GM12878 (cell line): ENCODE measurements at regions not wholly inside any gene's neighbourhood (a gene's known extent, or its start where the extent isn't known, plus 50 kb on each side); places are given as distances from the start of the nearest gene placed in this dataset.

Source experiments
- ATAC-seq: fragments of 200-7000 bp; cut with Tn5 transposase; 3 replicates; pipeline ENCODE4 v1.9.1; 2020; ENCODE audit warnings: mild to moderate bottlenecking, moderate library complexity
- BruUV-seq: library from RNA; stranded (reverse); fragments of 400-500 nt; replicated peaks from 2 replicates; lab custom pipeline; 2021; lab: Mats Ljungman, UMichigan
- CTCF ChIA-PET: fragments of 300-600 bp; sonication (Branson Sonifier 250); formaldehyde crosslinking; extraction: SDS; loops from one replicate; lab custom pipeline; 2021; ENCODE audit warnings: inconsistent platforms; lab: Yijun Ruan, JAX
- POLR2A ChIA-PET: fragments of 350-600 bp; formaldehyde crosslinking; extraction: SDS; loops from one replicate; lab custom pipeline; 2021; ENCODE audit warnings: inconsistent platforms; lab: Charles Lee
- RAD21 ChIA-PET: fragments of 300-600 bp; sonication (Branson Sonifier 250); formaldehyde crosslinking; loops from one replicate; lab custom pipeline; 2023; ENCODE audit warnings: antibody characterized with exemption; ENCODE audit not compliant: unreplicated experiment; lab: Charles Lee
- SMC1A ChIA-PET: fragments of 300-600 bp; sonication (Branson Sonifier 250); formaldehyde crosslinking; loops from one replicate; lab custom pipeline; 2023; ENCODE audit not compliant: unreplicated experiment, uncharacterized antibody; lab: Charles Lee
- DNase-seq: peaks from one replicate; pipeline ENCODE4 v3.0.0-alpha.2; 2011; ENCODE audit warnings: low read depth, low spot score
- FAIRE-seq: peaks from 3 replicates; lab custom pipeline; 2011; peaks lifted over from hg19 to GRCh38; lab: Jason Lieb, UNC
- H2AFZ ChIP-seq: 2 replicates; pipeline ENCODE4 v1.6.0; 2011; ENCODE audit warnings: low read depth, low read length, control low read depth; ENCODE audit not compliant: control insufficient read depth
- H3K27ac ChIP-seq: 2 replicates; pipeline ENCODE4 v1.5.1; 2011; ENCODE audit warnings: control low read depth; ENCODE audit not compliant: control insufficient read depth, insufficient read depth
- H3K27me3 ChIP-seq, 2 experiments: replicated peaks in 1 of 2; 2 replicates each; pipeline versions ENCODE4 v1.6.0 to v1.6.1; 2011; ENCODE audit warnings: low read length in 1 of 2; ENCODE audit not compliant: control insufficient read depth in 2 of 2, insufficient read depth in 2 of 2
- H3K36me3 ChIP-seq, 2 experiments: 2 replicates each; pipeline ENCODE4 v1.5.1; 2011; ENCODE audit warnings: low read length in 1 of 2; ENCODE audit not compliant: control insufficient read depth in 2 of 2, insufficient read depth in 2 of 2
- H3K4me1 ChIP-seq: 2 replicates; pipeline ENCODE4 v1.6.1; 2011; ENCODE audit warnings: mild to moderate bottlenecking, low read length, moderate library complexity, mixed read lengths; ENCODE audit not compliant: control insufficient read depth, insufficient read depth
- H3K4me2 ChIP-seq: 2 replicates; pipeline ENCODE4 v1.6.0; 2011; ENCODE audit warnings: control low read depth; ENCODE audit not compliant: control insufficient read depth, insufficient read depth
- H3K4me3 ChIP-seq: fragments of 200-600 bp; sonication (generic); 2 replicates; pipeline ENCODE4 v1.5.1; 2016
- H3K79me2 ChIP-seq: 2 replicates; pipeline ENCODE4 v1.6.0; 2011; ENCODE audit warnings: low read length; ENCODE audit not compliant: control insufficient read depth, insufficient read depth
- H3K9ac ChIP-seq: 2 replicates; pipeline ENCODE4 v1.8.0; 2011; ENCODE audit warnings: low read length, control low read depth, mixed read lengths; ENCODE audit not compliant: control insufficient read depth, insufficient read depth
- H3K9me3 ChIP-seq: replicated peaks from 3 replicates; pipeline ENCODE4 v1.5.1; 2011; ENCODE audit warnings: mild to moderate bottlenecking, low read length; ENCODE audit not compliant: control insufficient read depth, insufficient read depth
- H4K20me1 ChIP-seq: 2 replicates; pipeline ENCODE4 v1.6.0; 2011; ENCODE audit not compliant: control insufficient read depth, insufficient read depth
- CBFB ChIP-seq: IDR thresholded peaks from 2 replicates; pipeline ENCODE4 v1.6.1; 2016; ENCODE audit warnings: antibody characterized with exemption, low read depth
- LARP7 ChIP-seq: fragments of 450-650 bp; IDR thresholded peaks from 2 replicates; pipeline ENCODE4 v1.6.1; 2017; ENCODE audit warnings: mild to moderate bottlenecking
- MEF2B ChIP-seq: fragments of 450-650 bp; IDR thresholded peaks from 2 replicates; pipeline ENCODE4 v1.6.1; 2018; ENCODE audit warnings: mild to moderate bottlenecking, moderate library complexity; ENCODE audit not compliant: partially characterized antibody, poor library complexity, severe bottlenecking
- PML ChIP-seq: IDR thresholded peaks from 2 replicates; pipeline ENCODE4 v1.6.1; 2012; ENCODE audit warnings: low read length, inconsistent platforms
- RB1 ChIP-seq: fragments of 450-650 bp; formaldehyde crosslinking; IDR thresholded peaks from 2 replicates; pipeline ENCODE4 v1.6.1; 2017; ENCODE audit warnings: mild to moderate bottlenecking, borderline replicate concordance
- REST ChIP-seq: IDR thresholded peaks from 2 replicates; pipeline ENCODE4 v1.6.1; 2012; ENCODE audit warnings: mild to moderate bottlenecking, low read depth, low read length
- TCF7 ChIP-seq: IDR thresholded peaks from 2 replicates; pipeline ENCODE4 v1.6.1; 2014; ENCODE audit warnings: antibody characterized with exemption, borderline replicate concordance
- ZBTB33 ChIP-seq: fragments of 450-650 bp; IDR thresholded peaks from 2 replicates; pipeline ENCODE4 v1.6.1; 2017; ENCODE audit warnings: mild to moderate bottlenecking
- in situ Hi-C: fragments of 300-500 bp; cut with MboI; formaldehyde crosslinking; loops from 9 replicates; pipeline ENCODE4 v1.14.3; 2018; ENCODE audit warnings: mixed read lengths
- intact Hi-C: fragments of 100-400 bp; cut with micrococcal nuclease; formaldehyde crosslinking; loops from one replicate; pipeline ENCODE4 v1.14.2; 2022; ENCODE audit not compliant: unreplicated experiment
- TF ChIP-seq, protein P1 (sequence below): fragments of 450-650 bp; formaldehyde crosslinking; IDR thresholded peaks from 2 replicates; pipeline ENCODE4 v1.5.0; 2022; ENCODE audit warnings: mild to moderate bottlenecking, missing genetic modification characterization
- TF ChIP-seq, protein P2 (sequence below): fragments of 450-650 bp; IDR thresholded peaks from 2 replicates; pipeline ENCODE4 v1.6.1; 2016; ENCODE audit warnings: mild to moderate bottlenecking
- TF ChIP-seq, protein P3 (sequence below): fragments of 150-350 bp; IDR thresholded peaks from 2 replicates; pipeline ENCODE4 v1.6.1; 2016; ENCODE audit warnings: low read depth, low read length

- H3K9me3 ChIP-seq, result no peaks in the 10 kb centered on the region; the same call in none of the 3 replicates
- no peaks in the 10 kb centered on the region for H3K36me3 ChIP-seq
- RAD21 ChIA-PET, result no interaction called here
- SMC1A ChIA-PET, result no interaction called here
- H3K27me3 ChIP-seq, result no peaks in the 10 kb centered on the region
- in situ Hi-C loops (no loop called here), intact Hi-C loops (no loop called here)
- no TSS peak for BruUV-seq
- H3K4me2 ChIP-seq, result no peak overlapping the region
- H3K9ac ChIP-seq, result no peak overlapping the region
- H3K4me3 ChIP-seq, result no peak overlapping the region
- ATAC-seq, result no peak
- H3K4me1 ChIP-seq, result no peaks in the 10 kb centered on the region
- no peak for DNase-seq
- no peaks in the 10 kb centered on the region for H3K79me2 ChIP-seq
- no peak for FAIRE-seq
- no peak overlapping the region for H3K27ac ChIP-seq
- CTCF ChIA-PET, result no interaction called here
- no peak overlapping the region for H2AFZ ChIP-seq
- POLR2A ChIA-PET, result no interaction called here
- H4K20me1 ChIP-seq, result no peaks in the 10 kb centered on the region
- TF ChIP-seq, protein P1, sequence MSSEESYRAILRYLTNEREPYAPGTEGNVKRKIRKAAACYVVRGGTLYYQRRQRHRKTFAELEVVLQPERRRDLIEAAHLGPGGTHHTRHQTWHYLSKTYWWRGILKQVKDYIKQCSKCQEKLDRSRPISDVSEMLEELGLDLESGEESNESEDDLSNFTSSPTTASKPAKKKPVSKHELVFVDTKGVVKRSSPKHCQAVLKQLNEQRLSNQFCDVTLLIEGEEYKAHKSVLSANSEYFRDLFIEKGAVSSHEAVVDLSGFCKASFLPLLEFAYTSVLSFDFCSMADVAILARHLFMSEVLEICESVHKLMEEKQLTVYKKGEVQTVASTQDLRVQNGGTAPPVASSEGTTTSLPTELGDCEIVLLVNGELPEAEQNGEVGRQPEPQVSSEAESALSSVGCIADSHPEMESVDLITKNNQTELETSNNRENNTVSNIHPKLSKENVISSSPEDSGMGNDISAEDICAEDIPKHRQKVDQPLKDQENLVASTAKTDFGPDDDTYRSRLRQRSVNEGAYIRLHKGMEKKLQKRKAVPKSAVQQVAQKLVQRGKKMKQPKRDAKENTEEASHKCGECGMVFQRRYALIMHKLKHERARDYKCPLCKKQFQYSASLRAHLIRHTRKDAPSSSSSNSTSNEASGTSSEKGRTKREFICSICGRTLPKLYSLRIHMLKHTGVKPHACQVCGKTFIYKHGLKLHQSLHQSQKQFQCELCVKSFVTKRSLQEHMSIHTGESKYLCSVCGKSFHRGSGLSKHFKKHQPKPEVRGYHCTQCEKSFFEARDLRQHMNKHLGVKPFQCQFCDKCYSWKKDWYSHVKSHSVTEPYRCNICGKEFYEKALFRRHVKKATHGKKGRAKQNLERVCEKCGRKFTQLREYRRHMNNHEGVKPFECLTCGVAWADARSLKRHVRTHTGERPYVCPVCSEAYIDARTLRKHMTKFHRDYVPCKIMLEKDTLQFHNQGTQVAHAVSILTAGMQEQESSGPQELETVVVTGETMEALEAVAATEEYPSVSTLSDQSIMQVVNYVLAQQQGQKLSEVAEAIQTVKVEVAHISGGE (CRISPR knock-in tag), result no peak
- no peak for TF ChIP-seq PML
- no peak for TF ChIP-seq CBFB
- TF ChIP-seq REST, result no peak
- TF ChIP-seq RB1, result no peak
- no peak for TF ChIP-seq ZBTB33
- no peak for TF ChIP-seq LARP7
- no peak for TF ChIP-seq MEF2B
- TF ChIP-seq TCF7, result no peak
- TF ChIP-seq, protein P2, sequence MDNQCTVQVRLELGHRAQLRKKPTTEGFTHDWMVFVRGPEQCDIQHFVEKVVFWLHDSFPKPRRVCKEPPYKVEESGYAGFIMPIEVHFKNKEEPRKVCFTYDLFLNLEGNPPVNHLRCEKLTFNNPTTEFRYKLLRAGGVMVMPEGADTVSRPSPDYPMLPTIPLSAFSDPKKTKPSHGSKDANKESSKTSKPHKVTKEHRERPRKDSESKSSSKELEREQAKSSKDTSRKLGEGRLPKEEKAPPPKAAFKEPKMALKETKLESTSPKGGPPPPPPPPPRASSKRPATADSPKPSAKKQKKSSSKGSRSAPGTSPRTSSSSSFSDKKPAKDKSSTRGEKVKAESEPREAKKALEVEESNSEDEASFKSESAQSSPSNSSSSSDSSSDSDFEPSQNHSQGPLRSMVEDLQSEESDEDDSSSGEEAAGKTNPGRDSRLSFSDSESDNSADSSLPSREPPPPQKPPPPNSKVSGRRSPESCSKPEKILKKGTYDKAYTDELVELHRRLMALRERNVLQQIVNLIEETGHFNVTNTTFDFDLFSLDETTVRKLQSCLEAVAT, result no peak
- TF ChIP-seq, protein P3, sequence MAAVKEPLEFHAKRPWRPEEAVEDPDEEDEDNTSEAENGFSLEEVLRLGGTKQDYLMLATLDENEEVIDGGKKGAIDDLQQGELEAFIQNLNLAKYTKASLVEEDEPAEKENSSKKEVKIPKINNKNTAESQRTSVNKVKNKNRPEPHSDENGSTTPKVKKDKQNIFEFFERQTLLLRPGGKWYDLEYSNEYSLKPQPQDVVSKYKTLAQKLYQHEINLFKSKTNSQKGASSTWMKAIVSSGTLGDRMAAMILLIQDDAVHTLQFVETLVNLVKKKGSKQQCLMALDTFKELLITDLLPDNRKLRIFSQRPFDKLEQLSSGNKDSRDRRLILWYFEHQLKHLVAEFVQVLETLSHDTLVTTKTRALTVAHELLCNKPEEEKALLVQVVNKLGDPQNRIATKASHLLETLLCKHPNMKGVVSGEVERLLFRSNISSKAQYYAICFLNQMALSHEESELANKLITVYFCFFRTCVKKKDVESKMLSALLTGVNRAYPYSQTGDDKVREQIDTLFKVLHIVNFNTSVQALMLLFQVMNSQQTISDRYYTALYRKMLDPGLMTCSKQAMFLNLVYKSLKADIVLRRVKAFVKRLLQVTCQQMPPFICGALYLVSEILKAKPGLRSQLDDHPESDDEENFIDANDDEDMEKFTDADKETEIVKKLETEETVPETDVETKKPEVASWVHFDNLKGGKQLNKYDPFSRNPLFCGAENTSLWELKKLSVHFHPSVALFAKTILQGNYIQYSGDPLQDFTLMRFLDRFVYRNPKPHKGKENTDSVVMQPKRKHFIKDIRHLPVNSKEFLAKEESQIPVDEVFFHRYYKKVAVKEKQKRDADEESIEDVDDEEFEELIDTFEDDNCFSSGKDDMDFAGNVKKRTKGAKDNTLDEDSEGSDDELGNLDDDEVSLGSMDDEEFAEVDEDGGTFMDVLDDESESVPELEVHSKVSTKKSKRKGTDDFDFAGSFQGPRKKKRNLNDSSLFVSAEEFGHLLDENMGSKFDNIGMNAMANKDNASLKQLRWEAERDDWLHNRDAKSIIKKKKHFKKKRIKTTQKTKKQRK, result no peak
Observed at GRCh38 chr10:83527934-83528333, 611.4 kb upstream of the GHITM start.
